ENCODE measurements at regions not wholly inside any gene's neighbourhood (a gene's known extent, or its start where the extent isn't known, plus 50 kb on each side); places are given as distances from the start of the nearest gene placed in this dataset.

DNA sequence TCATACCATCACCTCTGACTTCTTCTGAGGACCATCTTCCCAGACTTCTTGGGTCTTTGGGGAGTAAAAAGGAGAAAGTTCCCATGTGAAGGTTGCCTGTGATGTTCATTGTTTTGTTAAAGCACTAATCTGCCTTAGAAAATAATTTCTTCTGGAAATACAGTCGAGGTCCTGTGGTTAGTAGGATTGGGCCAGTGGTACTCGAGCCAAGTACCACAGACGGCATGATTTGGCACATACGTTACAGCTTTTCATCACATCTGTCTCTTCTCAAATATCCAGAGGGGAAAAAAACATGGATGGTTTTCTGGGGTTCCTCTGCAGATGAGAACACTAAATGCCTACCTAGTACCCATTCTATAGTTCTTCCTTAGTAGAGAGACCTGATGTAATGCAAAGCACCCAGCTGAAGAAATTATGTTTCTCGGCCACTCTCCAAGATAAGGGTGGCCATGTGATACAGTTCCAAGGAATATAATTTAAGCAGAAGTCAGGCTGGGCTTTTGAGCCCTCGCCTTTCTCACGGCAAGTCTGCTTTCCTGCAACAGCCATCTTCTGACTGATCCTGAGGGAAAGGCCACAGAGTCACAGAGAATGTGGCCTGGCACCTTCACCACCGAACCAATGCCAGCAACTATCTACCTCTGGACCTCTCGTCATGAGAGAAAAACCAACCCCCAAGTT is 161.0 kb downstream of the RNF152 start:
- Histone ChIP-seq H3K27ac (ENCODE audit: extremely low read depth, low read depth, low read length) (no peak overlapping the region), H3K4me1 (replicated peaks in 1 of 2; ENCODE audit: control insufficient read depth in 2 of 2, insufficient read depth in 2 of 2, low read length in 2 of 2) (no peaks in the 10 kb centered on the region), H3K4me2 (ENCODE audit: insufficient read depth, low read length) (no peak overlapping the region), H3K36me3 (ENCODE audit: control insufficient read depth, insufficient read depth, low read length) (no peaks in the 10 kb centered on the region), H2AFZ (ENCODE audit: low read depth, low read length) (no peak overlapping the region), H3K79me2 (ENCODE audit: control insufficient read depth, insufficient read depth, low read length) (no peaks in the 10 kb centered on the region), H3K9me3 (replicated peaks; ENCODE audit: control insufficient read depth, insufficient read depth, low read depth, low read length) (no peaks in the 10 kb centered on the region), H4K20me1 (replicated peaks; ENCODE audit: control insufficient read depth, insufficient read depth, low read length) (no peaks in the 10 kb centered on the region), H3K9ac (ENCODE audit: insufficient read depth in 1 of 2, low read depth in 2 of 2, low read length in 2 of 2) (no peak overlapping the region), H3K9me1 (ENCODE audit: control insufficient read depth, insufficient read depth, low read length) (no peaks in the 10 kb centered on the region), H3K4me3 (no peak overlapping the region), H3K27me3 (ENCODE audit: control insufficient read depth in 2 of 2, insufficient read depth in 2 of 2, low read length in 2 of 2) (no peaks in the 10 kb centered on the region)
- no peak for DNase-seq (ENCODE audit: extremely low read depth in 1 of 4, low spot score in 3 of 4)
- WGBS (ENCODE audit: insufficient coverage, low coverage, missing lambda C conversion rate) = 0% methylated on average over 9 of the region's 9 CpGs
- intact Hi-C loops (cut with micrococcal nuclease) = no loop called here
- TF ChIP-seq KLF6 (CRISPR knock-in tag; IDR thresholded peaks at IDR 0.05; ENCODE audit: borderline replicate concordance) (no peak), YBX1 (IDR thresholded peaks at IDR 0.05) (no peak), ZNF561 (CRISPR knock-in tag; conservative IDR thresholded peaks at IDR 0.05) (no peak), NCOA4 (IDR thresholded peaks at IDR 0.05; ENCODE audit: partially characterized antibody) (no peak), ZNF121 (CRISPR knock-in tag; conservative IDR thresholded peaks at IDR 0.05) (no peak), ZNF347 (CRISPR knock-in tag; IDR thresholded peaks at IDR 0.05; ENCODE audit: low read depth) (no peak), MECOM (CRISPR knock-in tag; IDR thresholded peaks at IDR 0.05) (no peak), FOXM1 (IDR thresholded peaks at IDR 0.05; ENCODE audit: low read depth) (no peak), FOXM1 (CRISPR knock-in tag; IDR thresholded peaks at IDR 0.05; ENCODE audit: low read depth) (no peak), EZH2 (IDR thresholded peaks at IDR 0.05; ENCODE audit: borderline replicate concordance, low read depth, low read length) (no peak), ZSCAN29 (IDR thresholded peaks at IDR 0.05) (no peak), MEF2A (IDR thresholded peaks at IDR 0.05; ENCODE audit: control insufficient read depth, low read depth, low read length) (no peak), ASH1L (IDR thresholded peaks at IDR 0.05; ENCODE audit: borderline replicate concordance, low read depth, partially characterized antibody) (no peak), HNRNPK (IDR thresholded peaks at IDR 0.05; ENCODE audit: low read depth, low read length, poor library complexity, severe bottlenecking) (no peak)
- TF ChIP-seq, protein P1, sequence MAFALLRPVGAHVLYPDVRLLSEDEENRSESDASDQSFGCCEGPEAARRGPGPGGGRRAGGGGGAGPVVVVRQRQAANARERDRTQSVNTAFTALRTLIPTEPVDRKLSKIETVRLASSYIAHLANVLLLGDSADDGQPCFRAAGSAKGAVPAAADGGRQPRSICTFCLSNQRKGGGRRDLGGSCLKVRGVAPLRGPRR (CRISPR knock-in tag; IDR thresholded peaks at IDR 0.05) = no peak
- ATAC-seq = no peak
- ChIA-PET POLR2A (no interaction called here), CTCF (ENCODE audit: low intra/inter-chr PET ratio) (no interaction called here)
- BruUV-seq (replicated peaks) = no TSS peak
- no peak for FAIRE-seq
- in situ Hi-C loops (cut with MboI) = no loop called here

Measured in K562 (cell line).